Activated naive CD8-positive, alpha-beta T cell treated with anti-CD3 and anti-CD28 coated beads, Interleukin-2, amount 50 U/mL, for 24 hours (primary cell): ENCODE measurements at regions not wholly inside any gene's neighbourhood (a gene's known extent, or its start where the extent isn't known, plus 50 kb on each side); places are given as distances from the start of the nearest gene placed in this dataset.

ENCODE experiments used
- ATAC-seq: fragments of 150-1000 bp; cut with Tn5 transposase; one replicate; pipeline ENCODE4 v1.10.0; 2021
- DNase-seq: peaks from one replicate; pipeline ENCODE4 v3.0.0; 2021
- H3K27ac Mint-ChIP-seq: one replicate; pipeline ENCODE4 v1.8.0; 2021; ENCODE audit warnings: mild to moderate bottlenecking, mixed read lengths
- H3K27me3 Mint-ChIP-seq: one replicate; pipeline ENCODE4 v1.8.0; 2021; ENCODE audit warnings: mixed read lengths
- H3K36me3 Mint-ChIP-seq: one replicate; pipeline ENCODE4 v1.8.0; 2021; ENCODE audit warnings: low read depth, mixed read lengths
- H3K4me1 Mint-ChIP-seq: one replicate; pipeline ENCODE4 v1.8.0; 2021; ENCODE audit warnings: mixed read lengths
- H3K4me3 Mint-ChIP-seq: one replicate; pipeline ENCODE4 v1.8.0; 2021; ENCODE audit warnings: mild to moderate bottlenecking, moderate library complexity, mixed read lengths
- H3K9me3 Mint-ChIP-seq: one replicate; pipeline ENCODE4 v1.8.0; 2021; ENCODE audit warnings: mixed read lengths

DNA sequence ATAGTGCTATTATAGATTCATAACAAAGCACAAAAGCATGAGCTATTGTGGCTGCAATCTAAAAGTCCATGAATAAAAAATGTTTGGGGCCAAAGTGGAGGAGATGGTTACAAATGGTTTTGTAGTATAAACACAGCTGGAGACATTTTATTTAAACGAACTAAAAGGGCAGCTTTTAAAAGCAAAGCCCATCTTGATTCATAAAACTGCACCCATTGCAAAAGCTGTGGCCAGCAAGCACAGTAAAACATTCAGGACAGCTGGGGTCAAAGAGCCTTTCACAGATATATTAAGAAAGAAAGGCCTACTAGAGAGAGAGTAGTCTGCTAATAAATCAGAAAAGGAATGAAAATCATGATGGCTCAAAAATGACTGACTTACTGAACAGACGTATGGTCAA, 520.8 kb downstream of the NUF2 start:
- Mint-ChIP-seq H3K27me3 (no peaks in the 10 kb centered on the region), H3K27ac (no peak overlapping the region), H3K9me3 (peaks cover 14% of the 10 kb centered on the region), H3K36me3 (no peaks in the 10 kb centered on the region), H3K4me1 (no peaks in the 10 kb centered on the region), H3K4me3 (no peak overlapping the region)
- no peak for ATAC-seq
- DNase-seq, result no peak

DNA sequence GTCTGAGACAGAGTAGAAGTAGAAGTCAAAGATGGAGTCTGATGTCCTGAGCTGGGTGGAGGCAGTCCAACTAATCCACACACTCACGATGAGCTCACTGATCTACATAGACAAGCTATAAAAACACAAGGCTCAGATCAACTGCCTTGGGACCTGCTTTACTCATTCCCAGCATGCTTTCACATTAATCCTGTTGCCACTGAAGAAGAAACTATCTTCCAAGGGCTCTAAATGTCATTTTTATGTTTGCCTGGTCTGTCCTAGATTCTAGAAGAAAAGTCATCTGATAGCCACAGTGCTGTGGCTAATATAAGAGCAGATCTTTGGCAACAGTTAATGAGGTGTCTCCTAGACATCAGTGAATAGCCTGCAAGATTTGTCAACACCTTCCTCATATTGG, 522.7 kb downstream of the NUF2 start:
- no peak overlapping the region for H3K27ac Mint-ChIP-seq
- H3K4me1 Mint-ChIP-seq, result no peaks in the 10 kb centered on the region
- H3K9me3 Mint-ChIP-seq, result peaks cover 12% of the 10 kb centered on the region
- H3K36me3 Mint-ChIP-seq, result no peaks in the 10 kb centered on the region
- DNase-seq (no peak), ATAC-seq (no peak)
- no peaks in the 10 kb centered on the region for H3K27me3 Mint-ChIP-seq
- no peak overlapping the region for H3K4me3 Mint-ChIP-seq

DNA sequence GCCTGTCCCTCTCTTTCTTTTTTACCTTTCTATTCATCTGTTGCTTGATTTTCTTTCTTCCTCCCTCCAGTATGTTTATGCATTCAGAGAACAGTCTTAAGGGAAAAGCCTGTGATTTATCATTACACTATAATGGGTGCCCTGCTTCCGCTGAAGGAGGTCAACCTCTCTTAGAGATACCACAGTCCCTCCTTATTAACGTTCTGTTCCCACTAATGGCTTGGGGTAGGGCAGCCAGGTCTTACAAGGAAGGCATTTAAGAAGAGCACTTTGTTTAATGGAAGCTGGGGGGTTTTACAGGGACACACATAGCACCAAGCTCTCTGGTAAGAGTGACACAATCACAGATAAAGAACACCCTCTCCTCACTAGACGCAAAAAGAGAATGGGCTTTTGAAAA, 523.5 kb downstream of the NUF2 start:
- Mint-ChIP-seq H3K36me3 (no peaks in the 10 kb centered on the region), H3K9me3 (peaks cover 9% of the 10 kb centered on the region), H3K27ac (no peak overlapping the region), H3K4me1 (no peaks in the 10 kb centered on the region), H3K4me3 (no peak overlapping the region), H3K27me3 (no peaks in the 10 kb centered on the region)
- ATAC-seq (no peak), DNase-seq (no peak)

- ATAC-seq, result no peak
- DNase-seq, result no peak
- Mint-ChIP-seq H3K36me3 (no peaks in the 10 kb centered on the region), H3K27ac (no peak overlapping the region), H3K4me1 (no peaks in the 10 kb centered on the region), H3K27me3 (no peaks in the 10 kb centered on the region), H3K9me3 (peaks cover 16% of the 10 kb centered on the region), H3K4me3 (no peak overlapping the region)
Observed at GRCh38 chr1:163863731-163864130, 542.0 kb downstream of the NUF2 start.

DNA sequence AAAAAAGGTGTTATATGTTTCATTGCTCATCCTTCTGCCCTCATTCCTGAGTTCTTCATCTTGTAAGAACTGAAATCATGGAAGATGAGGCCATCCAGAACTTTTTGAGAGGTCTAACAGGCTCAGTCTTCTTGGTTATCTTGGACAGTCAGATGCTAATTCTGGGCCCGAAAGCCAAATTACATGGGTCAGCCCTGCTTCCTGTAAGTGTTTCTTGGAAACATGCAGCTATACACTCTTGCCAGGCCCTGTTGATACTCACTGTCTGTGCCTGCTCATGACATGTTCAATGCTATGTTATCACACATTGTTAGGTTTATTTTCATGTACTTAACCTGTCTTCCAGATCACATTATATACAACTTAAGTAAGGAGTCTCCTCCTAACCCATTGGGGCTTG, 542.5 kb downstream of the NUF2 start:
- Mint-ChIP-seq H3K4me3 (no peak overlapping the region), H3K4me1 (no peaks in the 10 kb centered on the region), H3K27ac (no peak overlapping the region), H3K27me3 (no peaks in the 10 kb centered on the region), H3K9me3 (peaks cover 17% of the 10 kb centered on the region), H3K36me3 (no peaks in the 10 kb centered on the region)
- ATAC-seq (no peak), DNase-seq (no peak)

GRCh38 chr1:163866564-163866963, 544.8 kb downstream of the NUF2 start:
- H3K27ac Mint-ChIP-seq, result no peak overlapping the region

DNA sequence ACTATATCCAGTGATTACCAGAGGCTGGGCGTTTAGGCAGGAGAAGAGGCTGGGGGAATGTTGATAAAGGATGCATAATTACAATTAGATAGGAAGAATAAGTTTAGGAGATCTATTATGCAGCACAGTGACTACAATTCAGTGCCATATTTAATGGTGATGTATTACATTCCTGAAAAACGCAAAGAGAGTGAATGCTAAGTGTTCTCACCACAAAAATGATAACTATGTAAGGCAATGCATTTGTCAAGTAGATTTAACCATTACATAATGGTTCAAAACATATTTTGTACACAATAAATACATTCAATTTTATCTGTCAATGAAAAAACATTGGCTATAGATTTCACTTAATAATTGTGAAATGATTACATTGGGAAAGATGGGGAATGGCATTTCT, 548.9 kb downstream of the NUF2 start:
- H3K9me3 Mint-ChIP-seq, result peaks cover 21% of the 10 kb centered on the region
- ATAC-seq, result no peak
- DNase-seq, result no peak
- no peaks in the 10 kb centered on the region for H3K4me1 Mint-ChIP-seq
- H3K4me3 Mint-ChIP-seq, result no peak overlapping the region
- H3K36me3 Mint-ChIP-seq, result no peaks in the 10 kb centered on the region
- H3K27ac Mint-ChIP-seq, result no peak overlapping the region
- H3K27me3 Mint-ChIP-seq, result no peaks in the 10 kb centered on the region

More at GRCh38 chr1:163866564-163866963, 544.8 kb downstream of the NUF2 start:
- no peak for DNase-seq
- ATAC-seq, result no peak
- H3K4me3 Mint-ChIP-seq, result no peak overlapping the region
- no peaks in the 10 kb centered on the region for H3K4me1 Mint-ChIP-seq
- no peaks in the 10 kb centered on the region for H3K36me3 Mint-ChIP-seq
- no peaks in the 10 kb centered on the region for H3K27me3 Mint-ChIP-seq
- peaks cover 17% of the 10 kb centered on the region for H3K9me3 Mint-ChIP-seq

GRCh38 chr1:163872067-163872466, 550.3 kb downstream of the NUF2 start:
- no peak for ATAC-seq
- Mint-ChIP-seq H3K36me3 (no peaks in the 10 kb centered on the region), H3K4me1 (no peaks in the 10 kb centered on the region), H3K27ac (no peak overlapping the region), H3K27me3 (no peaks in the 10 kb centered on the region), H3K9me3 (peaks cover 16% of the 10 kb centered on the region), H3K4me3 (no peak overlapping the region)
- no peak for DNase-seq

DNA sequence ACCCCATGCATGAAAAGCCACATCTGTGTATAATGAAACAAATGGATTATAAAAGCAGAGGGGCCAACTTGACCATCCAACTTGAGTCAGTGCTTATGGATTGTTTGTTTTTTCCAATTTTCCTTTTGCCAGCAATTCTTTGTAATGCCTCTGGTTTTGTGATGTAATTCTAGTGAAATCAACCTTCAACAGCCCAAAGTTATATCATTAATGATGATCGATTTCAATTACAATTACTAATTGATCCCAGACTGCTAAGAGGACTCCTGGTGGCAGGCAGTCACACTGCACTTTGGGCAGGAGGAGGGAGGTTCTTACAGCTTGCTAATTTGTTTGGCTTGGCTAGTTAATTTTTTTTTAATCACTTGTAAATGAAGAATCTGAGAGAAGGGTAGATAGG, 552.3 kb downstream of the NUF2 start:
- no peak overlapping the region for H3K4me3 Mint-ChIP-seq
- H3K4me1 Mint-ChIP-seq, result no peaks in the 10 kb centered on the region
- no peak for DNase-seq
- H3K27me3 Mint-ChIP-seq, result no peaks in the 10 kb centered on the region
- H3K27ac Mint-ChIP-seq, result no peak overlapping the region
- peaks cover 8% of the 10 kb centered on the region for H3K9me3 Mint-ChIP-seq
- no peaks in the 10 kb centered on the region for H3K36me3 Mint-ChIP-seq
- ATAC-seq, result no peak

DNA sequence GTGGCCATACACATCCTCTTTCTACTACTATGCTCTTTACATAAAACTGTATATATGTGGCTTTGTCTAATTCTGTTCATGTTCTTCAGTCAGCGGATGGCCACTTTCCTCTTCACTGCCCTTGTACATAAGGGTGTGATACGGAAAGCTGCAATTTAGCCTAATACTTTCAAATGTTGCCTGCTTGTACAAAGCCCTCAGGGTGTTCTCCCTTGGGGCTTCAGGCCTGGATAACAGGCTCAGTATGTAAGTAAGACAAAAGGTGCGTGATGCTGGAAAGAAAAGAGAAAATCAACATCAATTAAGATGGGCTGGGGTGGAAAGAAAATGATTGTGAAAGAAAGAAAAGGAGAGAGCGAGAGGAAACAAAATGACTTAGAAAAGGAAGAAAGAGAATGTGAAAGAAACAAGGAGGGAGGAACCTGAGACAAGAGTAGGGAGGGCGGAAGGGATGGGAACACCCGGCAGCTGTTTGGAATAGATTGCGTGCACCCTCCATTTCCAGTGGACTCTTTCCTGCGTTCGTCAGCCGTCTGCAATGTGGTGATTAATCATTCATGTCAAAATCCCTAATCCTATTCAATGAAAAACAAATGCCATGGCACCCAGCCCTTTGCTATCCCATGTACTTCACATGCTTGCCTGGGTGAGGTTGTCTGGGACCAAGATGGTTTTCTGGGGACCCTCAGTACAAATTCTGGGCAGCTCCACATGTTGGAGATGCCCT, 553.6 kb downstream of the NUF2 start:
- H3K27me3 Mint-ChIP-seq, result no peaks in the 10 kb centered on the region
- DNase-seq (no peak), ATAC-seq (no peak)
- peaks cover 8% of the 10 kb centered on the region for H3K9me3 Mint-ChIP-seq
- no peak overlapping the region for H3K4me3 Mint-ChIP-seq
- H3K36me3 Mint-ChIP-seq, result no peaks in the 10 kb centered on the region
- no peaks in the 10 kb centered on the region for H3K4me1 Mint-ChIP-seq
- no peak overlapping the region for H3K27ac Mint-ChIP-seq

- peaks cover 8% of the 10 kb centered on the region for H3K9me3 Mint-ChIP-seq
- no peaks in the 10 kb centered on the region for H3K36me3 Mint-ChIP-seq
- H3K4me1 Mint-ChIP-seq, result no peaks in the 10 kb centered on the region
- DNase-seq (no peak), ATAC-seq (no peak)
- no peak overlapping the region for H3K4me3 Mint-ChIP-seq
- H3K27ac Mint-ChIP-seq, result no peak overlapping the region
- no peaks in the 10 kb centered on the region for H3K27me3 Mint-ChIP-seq
Observed at GRCh38 chr1:163875927-163876320, 554.2 kb downstream of the NUF2 start.

- Mint-ChIP-seq H3K27me3 (no peaks in the 10 kb centered on the region), H3K36me3 (no peaks in the 10 kb centered on the region), H3K27ac (no peak overlapping the region), H3K4me1 (no peaks in the 10 kb centered on the region), H3K9me3 (peaks cover 8% of the 10 kb centered on the region), H3K4me3 (no peak overlapping the region)
- no peak for ATAC-seq
- DNase-seq, result no peak
Observed at GRCh38 chr1:163876546-163876945, 554.8 kb downstream of the NUF2 start.

DNA sequence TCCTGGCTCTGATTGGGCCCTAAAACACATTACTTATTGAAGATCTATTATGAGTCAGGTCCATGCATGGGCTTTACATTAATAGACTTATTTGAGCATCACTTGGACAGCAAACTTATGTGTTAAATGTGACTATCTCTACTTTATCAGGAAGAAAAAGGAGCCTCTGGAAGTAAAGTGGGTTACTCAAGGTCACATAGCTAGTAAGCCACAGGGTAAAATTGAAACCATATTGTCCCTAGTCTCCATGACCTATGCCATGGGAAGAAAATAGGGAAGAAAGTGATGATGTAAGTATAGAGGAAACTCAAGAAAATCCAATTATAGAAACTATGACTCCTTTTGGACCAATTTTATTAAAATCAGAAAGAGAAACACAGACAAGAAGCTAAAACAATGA, 555.3 kb downstream of the NUF2 start:
- Mint-ChIP-seq H3K27me3 (no peaks in the 10 kb centered on the region), H3K4me3 (no peak overlapping the region), H3K9me3 (peaks cover 8% of the 10 kb centered on the region), H3K4me1 (no peaks in the 10 kb centered on the region), H3K27ac (no peak overlapping the region), H3K36me3 (no peaks in the 10 kb centered on the region)
- ATAC-seq, result no peak
- no peak for DNase-seq

GRCh38 chr1:163885510-163885909, 563.8 kb downstream of the NUF2 start:
- no peaks in the 10 kb centered on the region for H3K9me3 Mint-ChIP-seq
- no peak for DNase-seq
- H3K4me1 Mint-ChIP-seq, result no peaks in the 10 kb centered on the region
- H3K27ac Mint-ChIP-seq, result no peak overlapping the region
- H3K4me3 Mint-ChIP-seq, result no peak overlapping the region
- H3K36me3 Mint-ChIP-seq, result no peaks in the 10 kb centered on the region
- H3K27me3 Mint-ChIP-seq, result no peaks in the 10 kb centered on the region
- no peak for ATAC-seq

DNA sequence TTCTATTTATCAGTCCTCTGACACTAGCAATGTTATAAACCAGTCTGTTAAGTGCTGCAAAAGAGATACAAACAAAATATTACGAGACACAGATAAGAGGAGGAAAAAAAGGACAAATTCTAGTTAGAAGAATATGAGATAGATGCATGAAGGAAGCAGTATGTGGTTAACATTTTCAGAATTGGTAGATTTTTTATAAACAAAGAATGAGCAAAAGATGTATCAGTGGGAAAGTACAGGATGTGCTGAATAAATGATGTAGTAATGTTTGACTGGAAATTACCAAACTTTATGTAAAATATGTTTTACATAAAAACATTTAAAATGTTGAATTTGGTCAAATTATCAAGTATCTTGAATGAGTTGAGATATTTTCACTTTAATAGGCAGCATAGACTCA, 574.2 kb downstream of the NUF2 start:
- Mint-ChIP-seq H3K36me3 (no peaks in the 10 kb centered on the region), H3K4me3 (no peak overlapping the region), H3K27ac (no peak overlapping the region), H3K4me1 (no peaks in the 10 kb centered on the region), H3K27me3 (no peaks in the 10 kb centered on the region), H3K9me3 (peaks cover 12% of the 10 kb centered on the region)
- ATAC-seq (no peak), DNase-seq (no peak)
